ENCODE measurements at regions not wholly inside any gene's neighbourhood (a gene's known extent, or its start where the extent isn't known, plus 50 kb on each side); places are given as distances from the start of the nearest gene placed in this dataset.
A peak's percentile ranks its signal among the peaks of the same experiment; 100 is the strongest.
"Not testable (repeated sequence)": the region's sequence is repeated elsewhere in the genome, so short reads cannot be mapped to it uniquely, and the experiment has no call there.

GRCh38 chr1:866095-866494 is 57.6 kb upstream of the SAMD11 start:
- no peak for TF ChIP-seq CTCF (IDR thresholded peaks at IDR 0.05; ENCODE audit: unreplicated experiment in 3 of 3)
- H3K4me3 Mint-ChIP-seq, result no peak overlapping the region
- no peaks in the 10 kb centered on the region for H3K9me3 Mint-ChIP-seq
- no peaks in the 10 kb centered on the region for H3K4me1 Mint-ChIP-seq
- no peaks in the 10 kb centered on the region for H3K36me3 Mint-ChIP-seq (ENCODE audit: low read depth)
- peaks cover 73% of the 10 kb centered on the region for H3K27me3 Mint-ChIP-seq (ENCODE audit: low read depth)
- H3K27ac Mint-ChIP-seq, result no peak overlapping the region

GRCh38 chr1:866631-867299 is 57.0 kb upstream of the SAMD11 start:
- H3K27ac Mint-ChIP-seq; H3K4me3 Mint-ChIP-seq; H3K9me3 Mint-ChIP-seq; H3K4me1 Mint-ChIP-seq; H3K36me3 Mint-ChIP-seq (ENCODE audit: low read depth): not testable (repeated sequence)
- H3K27me3 Mint-ChIP-seq (ENCODE audit: low read depth), result peaks cover 75% of the 10 kb centered on the region

- not testable (repeated sequence) for H3K27ac Mint-ChIP-seq; H3K4me3 Mint-ChIP-seq; H3K4me1 Mint-ChIP-seq; H3K36me3 Mint-ChIP-seq (ENCODE audit: low read depth); H3K9me3 Mint-ChIP-seq
- H3K27me3 Mint-ChIP-seq (ENCODE audit: low read depth), result peaks cover 72% of the 10 kb centered on the region
These were observed 56.2 kb upstream of the SAMD11 start for GRCh38 chr1:867550-867949.

- H3K9me3 Mint-ChIP-seq, result no peaks in the 10 kb centered on the region
- H3K4me3 Mint-ChIP-seq, result no peak overlapping the region
- peaks cover 81% of the 10 kb centered on the region for H3K27me3 Mint-ChIP-seq (ENCODE audit: low read depth)
- H3K4me1 Mint-ChIP-seq, result peaks cover 5% of the 10 kb centered on the region
- no peaks in the 10 kb centered on the region for H3K36me3 Mint-ChIP-seq (ENCODE audit: low read depth)
- H3K27ac Mint-ChIP-seq, result no peak overlapping the region
- TF ChIP-seq CTCF (IDR thresholded peaks at IDR 0.05; ENCODE audit: unreplicated experiment in 3 of 3), result peak; percentile 72 to 93 (median 79)
These were observed 54.1 kb upstream of the SAMD11 start for GRCh38 chr1:869499-870244.
